HG03175 (cell line): ENCODE measurements at regions not wholly inside any gene's neighbourhood (a gene's known extent, or its start where the extent isn't known, plus 50 kb on each side); places are given as distances from the start of the nearest gene placed in this dataset.
A peak's percentile ranks its signal among the peaks of the same experiment; 100 is the strongest.

Experiments used
- ATAC-seq: cut with Tn5 transposase; IDR thresholded peaks from one replicate; pipeline ENCODE4 v1.9.1; 2021; ENCODE audit warnings: mild to moderate bottlenecking, moderate library complexity; ENCODE audit not compliant: unreplicated experiment

DNA sequence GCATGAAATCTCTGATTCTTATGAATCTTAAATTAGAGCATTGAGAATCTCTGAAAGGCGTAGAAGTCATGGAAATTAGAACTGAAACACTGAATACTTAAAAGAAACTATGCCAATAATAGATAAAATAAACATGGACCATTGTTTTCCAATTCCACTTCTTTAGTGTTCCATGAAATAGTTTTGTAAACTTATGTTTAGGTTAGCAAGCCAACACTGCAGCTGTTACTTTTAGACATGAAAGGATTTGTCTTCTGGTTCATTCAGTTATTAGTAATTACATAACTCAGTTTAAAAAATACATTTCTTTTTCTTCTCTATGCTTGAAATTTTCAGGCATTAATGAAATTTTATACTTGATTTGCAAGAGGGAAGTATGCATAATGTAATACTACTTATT is 733.4 kb upstream of the NUDT12 start:
- no peak for ATAC-seq

DNA sequence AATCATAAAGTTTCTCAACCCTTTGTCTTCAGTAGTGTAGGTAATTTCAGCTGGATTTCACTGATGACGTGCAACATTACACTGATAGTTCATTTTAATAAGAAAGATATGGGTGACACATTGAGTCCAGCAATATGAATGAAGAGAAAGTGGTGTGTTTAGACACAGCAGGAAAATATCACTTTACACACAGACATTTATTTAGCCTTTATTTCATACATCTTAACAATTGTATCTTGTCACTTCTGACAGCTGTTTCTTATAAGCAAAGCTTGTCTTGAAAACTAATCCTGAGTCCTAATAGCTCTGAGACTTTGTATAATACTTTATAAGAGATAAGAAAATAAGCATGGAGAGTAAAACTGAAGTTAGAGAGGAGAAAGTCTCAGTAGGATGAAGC is 720.5 kb upstream of the NUDT12 start:
- no peak for ATAC-seq

DNA sequence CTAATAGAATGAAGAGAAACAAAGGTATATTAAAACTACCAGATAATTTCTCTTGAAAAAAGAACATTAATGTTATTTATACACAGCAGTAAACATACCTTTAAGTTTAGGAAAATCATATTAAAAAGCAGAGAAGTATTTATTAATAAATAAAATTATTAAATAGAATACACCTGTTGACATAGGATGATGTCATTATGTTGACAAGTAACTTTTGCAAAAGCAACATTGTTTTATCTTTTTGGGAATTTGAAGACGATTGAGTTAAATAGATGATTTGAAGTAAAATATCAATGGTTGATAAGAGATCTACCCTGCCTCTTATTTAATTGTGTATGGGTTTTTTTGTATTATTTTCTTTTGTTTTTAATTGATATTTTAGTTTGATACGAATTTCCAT is 711.1 kb upstream of the NUDT12 start:
- no peak for ATAC-seq

DNA sequence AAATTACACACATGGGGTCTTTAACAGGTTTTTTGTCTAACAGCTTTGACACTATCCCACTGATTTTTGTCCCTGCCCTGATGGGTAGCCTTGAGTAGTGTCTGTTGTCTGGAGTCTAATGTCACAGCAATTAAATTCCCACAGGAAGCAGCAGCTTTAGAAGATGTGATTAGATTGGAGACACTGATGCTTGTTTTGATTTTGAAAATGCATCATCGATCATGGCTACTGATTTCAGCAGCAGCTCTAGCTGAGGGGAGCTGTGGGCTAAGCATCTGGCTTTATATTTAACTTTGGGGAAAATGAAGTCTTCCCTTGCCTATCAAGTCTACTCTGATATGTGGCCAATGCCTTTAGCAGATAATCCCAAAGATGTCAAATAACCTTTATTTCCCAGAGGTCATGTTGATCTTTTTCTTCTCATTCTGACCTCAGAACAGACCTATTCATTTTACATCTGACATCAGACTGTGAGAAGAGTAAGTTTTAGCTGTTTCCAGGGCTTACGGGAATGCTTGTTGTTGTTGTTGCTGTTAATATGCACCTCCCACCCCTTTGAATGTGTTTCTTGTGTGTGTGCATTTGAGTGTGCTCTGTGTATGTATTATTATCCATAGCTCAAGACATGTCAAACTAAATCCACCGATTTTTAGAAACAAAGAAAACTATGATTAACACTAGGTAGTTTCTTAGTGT is 704.9 kb upstream of the NUDT12 start:
- ATAC-seq = no peak

DNA sequence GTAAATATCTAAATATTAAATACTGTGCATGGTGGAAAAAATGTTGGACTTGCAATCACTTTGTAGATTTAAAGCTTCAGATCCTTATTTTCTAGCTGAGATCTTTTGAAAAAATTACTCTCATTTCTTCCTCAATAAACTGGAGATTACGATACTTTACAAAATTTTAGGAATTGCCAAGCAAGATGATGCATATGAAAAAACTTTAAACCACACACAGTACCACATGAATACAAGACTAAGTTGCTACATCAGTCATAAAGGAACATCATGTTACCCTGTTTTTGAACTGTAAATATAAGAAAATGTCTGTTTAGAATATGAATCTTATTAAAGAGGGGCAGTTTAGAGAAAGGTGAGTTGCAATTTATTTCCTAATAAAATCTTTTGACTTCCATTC is 703.6 kb upstream of the NUDT12 start:
- no peak for ATAC-seq

DNA sequence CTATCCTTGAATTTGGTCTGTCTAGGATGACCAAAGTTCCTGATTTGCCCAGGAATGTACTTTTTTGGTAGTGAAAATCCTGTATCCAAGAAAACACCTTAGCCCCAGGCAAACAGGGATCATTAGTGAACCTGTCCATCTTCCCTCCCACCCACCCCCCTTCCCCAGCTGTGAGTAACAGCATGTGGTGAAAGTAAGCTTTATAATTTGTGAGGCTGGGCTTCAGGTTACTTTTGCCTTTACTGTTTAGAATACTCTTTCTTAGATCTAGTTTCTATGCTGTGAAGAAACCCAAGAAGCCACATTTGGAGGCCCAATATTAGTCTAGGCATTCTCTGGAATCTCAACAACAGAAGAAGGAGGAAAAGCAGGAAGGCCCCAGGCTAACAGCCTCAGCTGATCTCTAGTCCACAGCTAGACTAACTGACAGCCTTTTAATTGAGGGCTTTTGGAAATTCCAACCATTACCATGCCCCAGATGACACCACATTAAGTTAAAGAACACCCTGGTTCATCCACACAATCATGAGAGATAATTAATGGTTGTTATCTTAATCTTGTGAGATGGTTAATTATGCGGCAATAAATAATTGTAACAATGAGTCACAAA is 703.0 kb upstream of the NUDT12 start:
- no peak for ATAC-seq

DNA sequence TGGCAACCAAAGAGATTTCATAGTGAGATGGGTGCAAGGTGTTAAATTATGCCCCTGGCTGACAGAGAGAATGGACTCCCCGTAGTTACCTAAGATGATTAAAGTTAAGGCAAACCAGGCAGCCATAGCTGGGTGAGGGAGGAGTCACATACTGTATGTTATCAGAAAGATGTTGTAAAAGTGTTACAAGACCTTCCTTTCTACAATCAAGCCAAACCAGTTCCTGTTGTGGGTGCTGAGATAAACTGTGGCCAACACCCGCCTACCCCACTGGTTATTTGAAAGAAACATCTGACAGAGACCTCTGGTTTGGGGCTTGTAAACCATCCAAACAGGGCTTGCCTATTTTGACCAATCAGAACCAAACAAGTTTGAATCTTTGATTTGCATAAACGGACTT is 684.7 kb upstream of the NUDT12 start:
- no peak for ATAC-seq

DNA sequence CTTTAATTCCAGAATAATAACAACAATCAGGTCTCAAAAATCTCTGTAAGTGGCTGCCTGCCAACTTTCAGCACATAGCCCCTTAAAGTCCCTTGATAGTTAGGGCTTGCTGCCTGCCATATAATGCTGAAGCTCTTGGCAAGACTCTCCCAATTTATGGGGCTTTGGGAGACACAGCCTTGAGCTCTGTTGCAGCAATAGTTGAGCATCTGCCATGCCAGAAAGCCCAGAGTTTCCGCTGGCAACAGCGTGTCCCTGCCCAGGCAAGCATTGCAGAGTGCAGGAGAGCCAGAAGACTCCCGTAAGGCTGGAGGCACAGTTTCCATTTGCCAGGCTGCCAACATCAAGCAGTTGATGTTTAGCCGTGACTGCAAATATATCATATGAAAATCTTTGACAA is 678.5 kb upstream of the NUDT12 start:
- no peak for ATAC-seq

DNA sequence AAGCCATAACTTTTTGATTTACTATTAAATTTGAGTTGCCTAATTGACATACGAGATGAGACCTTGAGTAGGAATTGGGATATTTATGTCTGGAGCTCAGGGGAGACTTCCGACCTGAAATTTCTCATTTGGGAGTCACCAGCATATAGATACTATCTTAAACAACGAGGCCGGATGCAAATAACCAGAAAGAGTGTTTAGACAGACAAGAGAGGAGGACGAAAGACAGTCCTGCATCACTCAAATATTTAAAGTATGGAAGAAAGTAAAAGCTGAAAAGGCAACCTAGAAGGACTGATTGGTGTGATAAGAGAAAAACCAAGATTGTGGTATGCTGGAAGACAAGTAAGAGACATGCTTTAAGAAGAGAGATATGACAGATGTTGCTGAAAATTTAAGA is 675.0 kb upstream of the NUDT12 start:
- no peak for ATAC-seq

DNA sequence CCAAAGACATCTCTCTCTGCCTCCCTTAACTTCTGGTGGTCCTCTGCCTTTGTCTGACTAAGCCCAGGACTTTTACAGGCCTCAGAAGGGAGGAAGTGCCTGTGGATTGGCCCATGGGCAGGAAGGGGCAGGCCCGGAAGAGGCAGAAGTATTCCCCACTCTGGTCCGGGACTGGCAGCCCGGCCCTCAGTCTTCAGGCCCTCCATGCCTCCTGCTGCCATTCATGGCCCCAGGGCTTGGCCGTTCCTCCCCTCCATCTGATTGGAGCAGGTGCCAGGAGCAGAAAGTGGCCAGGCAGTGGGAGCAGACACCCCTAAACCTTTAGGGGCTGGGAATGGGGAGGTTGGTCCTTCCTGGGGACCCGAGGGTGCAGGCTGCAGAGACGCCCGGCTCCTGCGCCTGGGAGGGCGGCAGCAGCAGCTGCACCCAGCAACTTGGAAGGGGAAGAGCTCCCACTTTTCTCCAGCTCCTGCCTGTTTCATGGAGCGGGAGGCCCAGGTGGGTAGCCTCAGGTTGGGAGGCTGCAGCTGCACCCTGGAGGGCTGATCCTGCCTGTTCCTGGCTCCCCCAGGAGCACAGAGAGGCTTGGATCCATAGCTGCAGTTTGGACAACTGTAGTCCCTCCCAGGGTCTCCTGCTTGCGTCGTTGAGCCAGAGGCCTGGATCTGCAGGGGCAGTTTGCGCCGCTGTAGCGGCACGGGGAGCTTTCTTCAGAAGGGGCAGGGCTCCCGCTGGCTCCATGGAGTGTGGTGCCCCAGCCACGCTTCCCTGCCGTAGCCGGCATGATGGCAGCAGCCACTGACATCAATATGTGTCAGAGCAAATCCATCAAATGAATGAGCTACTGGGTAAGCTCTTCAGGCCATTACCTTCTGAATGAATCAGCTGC is 661.5 kb upstream of the NUDT12 start:
- no peak for ATAC-seq

DNA sequence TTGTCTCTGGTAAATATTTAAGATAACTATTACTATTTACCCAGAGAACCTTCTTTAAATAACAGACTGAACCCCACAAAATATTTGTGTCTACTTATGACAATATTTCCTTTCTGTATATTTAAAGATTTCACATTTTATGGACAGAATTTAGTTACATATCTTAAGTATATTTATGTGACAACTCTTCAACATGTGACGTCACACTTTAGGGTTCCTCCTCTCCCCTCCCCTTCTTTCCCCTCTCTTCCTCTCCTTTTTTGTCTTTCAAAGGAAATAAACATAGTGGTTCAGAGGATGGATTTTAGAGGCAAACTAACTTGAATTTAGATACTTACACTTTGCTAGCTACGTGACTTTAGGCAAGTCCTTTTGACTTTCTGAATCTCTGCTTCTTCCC is 655.6 kb upstream of the NUDT12 start:
- no peak for ATAC-seq

DNA sequence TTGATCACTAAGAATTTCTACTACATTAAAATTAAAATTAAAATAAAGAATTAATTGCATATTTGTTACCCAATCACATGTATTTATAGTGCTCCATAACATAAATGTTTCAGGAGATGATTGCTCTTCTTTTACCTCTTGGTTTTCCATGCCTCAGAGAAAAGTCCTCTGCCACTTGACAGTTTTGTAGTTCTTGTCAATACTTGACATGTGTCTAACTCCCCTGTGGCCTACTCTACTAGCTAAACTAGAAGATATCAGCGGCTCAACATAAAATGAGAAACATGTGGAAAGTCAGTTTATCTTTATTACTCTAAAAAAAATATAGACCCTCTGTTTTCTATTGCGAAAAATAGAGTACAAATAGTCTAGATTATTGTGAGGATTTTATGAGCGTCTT is 650.6 kb upstream of the NUDT12 start:
- no peak for ATAC-seq

DNA sequence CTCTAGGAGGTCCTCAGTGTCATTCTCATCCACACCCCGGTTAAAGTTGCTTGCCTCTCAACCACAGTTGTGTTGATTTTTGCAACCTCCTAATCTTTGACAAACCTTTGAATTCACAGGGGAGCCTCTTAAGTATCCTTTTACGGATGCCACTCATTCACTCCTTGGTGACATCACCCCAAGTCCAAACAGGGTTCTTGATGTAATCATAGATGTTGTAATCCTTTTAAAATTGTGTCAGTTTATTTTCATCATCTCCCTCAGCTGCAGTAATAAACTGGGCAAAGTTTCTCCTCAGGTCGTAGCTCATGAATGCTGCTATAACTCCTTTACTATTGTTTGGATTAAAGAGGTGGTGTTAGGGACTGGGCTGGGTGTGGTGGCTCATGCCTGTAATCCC is 637.2 kb upstream of the NUDT12 start:
- no peak for ATAC-seq

DNA sequence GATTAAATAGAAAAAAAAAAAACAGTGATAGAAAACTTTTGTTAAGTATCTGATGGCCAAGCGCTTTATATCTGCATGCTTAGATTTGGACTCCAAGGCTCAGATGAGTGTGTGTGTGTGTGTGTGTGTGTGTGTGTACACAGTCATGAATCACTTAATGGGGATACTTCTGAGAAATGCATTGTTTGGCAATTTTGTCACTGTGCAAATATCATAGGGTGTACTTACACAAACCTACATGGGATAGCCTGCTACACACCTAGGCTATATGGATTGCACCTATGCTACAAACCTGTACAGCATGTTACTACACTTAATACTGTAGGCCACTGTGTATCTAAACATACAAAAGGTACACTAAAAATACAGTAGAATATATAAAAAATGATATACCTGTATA is 635.6 kb upstream of the NUDT12 start:
- ATAC-seq = no peak

DNA sequence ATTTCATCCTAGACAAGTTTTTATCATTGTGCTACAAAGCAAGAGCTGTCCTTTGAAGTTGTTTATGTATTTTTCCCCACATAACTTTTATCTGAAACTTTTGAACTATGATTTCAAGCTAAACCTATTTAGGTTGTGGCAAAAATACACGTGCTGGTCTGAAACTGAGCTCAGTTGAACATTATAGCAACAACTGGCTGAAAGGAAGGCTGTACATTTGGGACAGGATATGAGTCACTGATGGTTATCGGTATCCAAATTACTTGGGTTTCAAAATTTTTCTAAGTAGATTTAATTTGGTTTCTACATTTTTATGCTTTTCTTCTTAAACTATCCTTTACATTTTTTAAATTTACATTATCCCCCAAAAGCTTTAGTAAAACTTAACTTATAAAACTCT is 627.3 kb upstream of the NUDT12 start:
- no peak for ATAC-seq

DNA sequence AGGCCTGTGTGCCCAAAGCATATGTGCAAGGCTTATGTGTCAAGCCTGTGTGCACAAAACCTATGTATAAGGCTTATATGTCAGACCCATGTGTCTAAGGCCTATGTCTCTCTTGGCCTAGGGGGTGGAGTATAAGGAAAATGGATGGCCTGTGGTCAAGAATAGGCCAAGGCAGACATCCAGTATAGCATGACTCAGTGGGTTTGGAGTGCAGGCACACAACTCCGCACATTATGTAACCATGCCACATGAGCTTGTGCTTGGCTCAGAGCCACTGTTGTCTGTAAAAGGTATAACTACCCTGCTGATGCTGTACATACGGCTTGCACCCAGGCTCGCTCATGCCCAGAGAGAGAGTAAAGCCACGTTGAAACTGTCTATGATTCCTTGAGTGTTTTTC is 626.4 kb upstream of the NUDT12 start:
- no peak for ATAC-seq

DNA sequence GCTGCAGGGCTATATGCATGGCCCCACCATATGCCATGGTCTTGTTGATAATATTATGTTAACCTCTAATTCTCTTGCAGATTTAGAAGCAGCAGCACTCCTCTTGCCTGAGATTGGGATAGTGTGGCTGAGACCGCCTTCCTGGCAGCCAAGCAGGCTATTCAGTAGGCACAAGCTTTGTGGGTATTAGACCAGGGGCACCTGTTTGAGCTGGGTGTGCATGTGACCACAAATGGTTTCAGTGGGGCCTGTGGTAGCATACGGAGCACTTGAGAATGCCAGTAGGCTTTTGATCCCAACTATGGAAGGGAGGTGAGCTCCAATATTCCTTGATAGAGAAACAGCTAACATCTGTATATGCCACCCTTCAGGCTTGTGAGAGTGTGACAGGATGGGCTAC is 625.1 kb upstream of the NUDT12 start:
- no peak for ATAC-seq

DNA sequence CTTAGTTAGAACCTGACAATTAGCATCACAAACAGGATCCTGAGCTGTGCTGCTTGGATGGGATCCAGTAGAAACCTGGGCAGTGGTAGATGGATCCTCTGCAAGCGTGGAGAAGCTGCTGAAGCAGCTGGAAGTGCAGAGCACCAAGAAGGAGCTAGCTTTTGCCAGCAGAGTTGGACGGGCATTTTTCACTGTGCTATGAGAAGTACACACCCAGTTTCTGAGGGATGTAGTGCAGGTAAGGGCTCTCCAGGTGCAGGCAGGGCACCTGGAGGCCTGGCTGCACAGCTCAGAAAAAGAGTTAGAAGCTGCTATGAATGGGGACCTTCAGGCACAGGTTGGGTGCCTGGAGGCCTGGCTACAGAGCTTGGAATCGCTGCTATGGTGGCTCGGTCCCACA is 623.9 kb upstream of the NUDT12 start:
- ATAC-seq = no peak

DNA sequence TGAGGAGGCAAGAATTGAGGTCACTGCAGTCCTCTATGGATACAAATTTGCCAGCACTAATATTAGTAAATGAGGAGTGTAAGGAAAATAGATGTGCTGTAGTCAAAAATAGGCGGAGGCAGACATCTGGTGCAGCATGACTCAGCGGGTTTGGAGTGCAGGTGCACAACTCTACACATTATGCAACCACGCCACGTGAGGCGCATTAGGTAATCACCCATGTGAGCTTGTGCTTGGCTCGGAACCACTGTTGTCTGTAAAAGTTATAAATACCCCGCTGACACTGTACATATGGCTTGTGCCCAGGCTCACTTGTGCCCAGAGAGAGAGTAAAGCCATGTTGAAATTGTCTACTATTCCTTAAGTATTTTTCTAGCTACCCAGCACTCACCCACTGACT is 623.5 kb upstream of the NUDT12 start:
- ATAC-seq = no peak

DNA sequence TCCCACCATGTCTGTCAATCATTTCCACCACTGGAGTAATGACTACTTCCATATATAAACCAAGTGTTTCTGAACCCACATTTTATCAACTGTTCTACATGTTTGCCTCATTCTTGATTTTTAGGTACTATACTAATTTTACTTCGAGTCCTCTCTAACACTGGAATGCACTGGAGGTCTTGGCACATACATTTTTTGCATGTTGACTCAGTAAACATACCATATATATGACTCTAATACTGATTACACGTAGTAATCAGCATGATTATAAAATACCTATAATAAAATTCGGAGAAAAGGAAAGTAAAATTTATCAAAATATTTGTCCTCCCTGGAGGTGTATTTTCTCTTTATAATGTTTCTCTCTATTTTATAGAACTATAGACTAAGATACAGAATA is 621.7 kb upstream of the NUDT12 start:
- ATAC-seq = no peak

DNA sequence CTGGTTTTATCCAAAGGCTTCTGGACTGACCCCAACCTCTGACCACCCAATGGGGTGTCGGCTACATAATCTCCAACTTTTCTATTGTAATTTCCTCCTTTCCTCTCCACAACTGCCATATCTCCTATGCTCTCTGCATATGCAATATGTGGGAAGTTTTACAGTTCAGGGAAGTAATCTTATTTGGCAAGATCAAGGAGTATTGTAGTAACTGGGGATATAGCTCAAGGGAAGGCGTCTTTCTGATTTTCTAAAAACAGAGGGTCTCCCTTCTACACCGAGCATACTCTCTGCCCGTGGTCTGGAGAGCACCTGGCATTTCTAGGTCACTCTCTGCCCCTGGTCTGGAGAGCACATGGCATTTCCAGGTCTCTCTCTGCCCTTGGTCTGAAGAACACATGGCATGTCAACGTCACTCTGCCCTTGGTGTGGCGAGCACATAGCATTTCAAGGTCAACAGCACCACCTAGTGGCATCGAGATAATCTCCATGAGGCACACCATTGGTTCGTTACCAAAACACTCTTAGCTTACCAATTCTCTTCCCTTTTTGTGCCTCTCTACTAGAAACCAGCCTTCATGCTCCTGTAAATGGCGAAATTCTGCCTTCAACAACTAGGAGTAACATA is 616.4 kb upstream of the NUDT12 start:
- peak; percentile 73 for ATAC-seq

DNA sequence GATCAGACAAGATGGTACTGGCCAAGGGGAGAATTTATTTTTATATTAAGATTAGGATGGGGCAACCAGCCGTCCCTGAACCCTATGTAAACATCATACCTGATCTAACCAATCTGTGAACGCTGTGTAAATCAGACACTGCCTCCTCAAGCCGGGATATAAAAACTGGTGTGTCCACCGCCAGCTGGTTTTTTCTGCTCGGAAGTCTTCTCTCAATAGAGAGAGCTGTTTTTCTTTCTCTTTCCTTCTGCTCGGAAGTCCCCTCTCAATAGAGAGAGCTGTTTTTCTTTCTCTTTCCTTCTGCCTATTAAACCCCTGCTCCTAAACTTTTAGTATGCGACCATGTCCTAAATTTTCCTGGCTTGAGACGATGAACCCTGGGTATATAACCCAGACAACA is 615.5 kb upstream of the NUDT12 start:
- ATAC-seq = no peak
